GM21529 (cell line): ENCODE measurements at regions not wholly inside any gene's neighbourhood (a gene's known extent, or its start where the extent isn't known, plus 50 kb on each side); places are given as distances from the start of the nearest gene placed in this dataset.

Source experiments
- ATAC-seq: cut with Tn5 transposase; IDR thresholded peaks from one replicate; pipeline ENCODE4 v1.9.1; 2021; ENCODE audit not compliant: unreplicated experiment

- no peak for ATAC-seq
Observed at GRCh38 chr2:71797035-71797810, 343.9 kb downstream of the DYSF start.

GRCh38 chr2:71796174-71796593, 342.8 kb downstream of the DYSF start:
- no peak for ATAC-seq

- no peak for ATAC-seq
Observed at GRCh38 chr2:71795486-71795885, 342.1 kb downstream of the DYSF start.

DNA sequence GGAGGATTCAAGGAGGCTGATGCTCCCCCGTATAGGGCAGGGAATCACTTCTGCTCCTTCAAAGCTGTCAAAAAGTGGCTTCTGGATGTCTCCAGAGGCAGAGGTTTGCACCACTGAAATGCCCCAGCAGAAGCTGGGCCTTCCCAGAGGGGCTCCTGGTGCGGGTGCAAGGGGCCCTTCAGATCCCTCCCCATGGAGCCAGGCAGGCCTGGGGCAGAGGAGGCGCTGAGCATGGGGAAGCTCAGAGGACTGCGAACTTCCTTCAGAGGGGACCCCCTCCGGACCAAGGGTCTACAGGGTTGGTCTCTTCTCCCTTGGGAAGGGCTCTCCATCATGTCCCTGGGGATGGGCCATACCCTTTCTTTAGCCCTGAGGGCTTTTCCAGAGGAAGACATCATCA, 341.2 kb downstream of the DYSF start:
- ATAC-seq = no peak

DNA sequence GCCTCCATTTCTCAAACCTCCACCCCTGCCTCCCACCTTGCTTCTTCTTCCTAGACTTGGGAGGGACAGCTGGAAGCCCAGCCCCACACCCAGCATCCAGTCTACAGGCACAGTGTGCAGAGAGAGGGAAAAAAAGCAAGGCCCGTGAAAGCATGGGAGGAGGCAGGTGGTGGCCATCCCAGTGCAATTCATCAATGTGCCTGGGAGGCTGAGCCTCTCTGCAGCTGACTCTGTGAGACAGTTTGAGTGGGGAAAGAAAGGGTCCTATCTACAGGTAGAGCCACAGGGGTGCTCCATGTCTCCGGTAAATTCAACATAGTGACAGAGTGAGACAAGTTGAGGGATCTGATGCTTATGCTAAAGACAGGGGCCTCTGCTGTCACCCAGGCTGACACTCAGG, 340.6 kb downstream of the DYSF start:
- no peak for ATAC-seq

GRCh38 chr2:71792926-71793761, 339.8 kb downstream of the DYSF start:
- ATAC-seq = no peak

- ATAC-seq = no peak
Observed at GRCh38 chr2:71791501-71792135, 338.3 kb downstream of the DYSF start.

GRCh38 chr2:71791061-71791450, 337.7 kb downstream of the DYSF start:
- ATAC-seq = no peak

- no peak for ATAC-seq
Observed at GRCh38 chr2:71790226-71791060, 337.1 kb downstream of the DYSF start.

- no peak for ATAC-seq
Observed at GRCh38 chr2:71789556-71790204, 336.3 kb downstream of the DYSF start.

GRCh38 chr2:71788601-71789240, 335.4 kb downstream of the DYSF start:
- ATAC-seq = no peak

GRCh38 chr2:71788186-71788525, 334.8 kb downstream of the DYSF start:
- ATAC-seq = no peak

GRCh38 chr2:71787476-71788185, 334.3 kb downstream of the DYSF start:
- ATAC-seq = no peak

DNA sequence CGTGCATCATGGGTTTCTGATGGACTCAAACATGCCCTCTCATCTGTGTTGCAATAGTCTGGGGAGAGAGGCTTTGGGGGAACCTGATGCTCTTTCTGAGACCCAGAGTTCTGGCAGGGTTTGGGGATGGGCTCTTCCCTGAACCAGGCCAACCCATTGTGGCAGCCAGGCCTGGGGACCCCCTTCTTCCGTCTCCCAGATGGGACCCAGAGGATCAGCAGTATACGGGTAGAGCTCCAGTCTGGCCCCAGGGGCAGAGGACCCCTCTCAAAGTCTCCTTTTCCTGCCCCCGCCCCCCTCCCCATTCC, 333.7 kb downstream of the DYSF start:
- no peak for ATAC-seq

- ATAC-seq = no peak
Observed at GRCh38 chr2:71786291-71787107, 333.1 kb downstream of the DYSF start.

DNA sequence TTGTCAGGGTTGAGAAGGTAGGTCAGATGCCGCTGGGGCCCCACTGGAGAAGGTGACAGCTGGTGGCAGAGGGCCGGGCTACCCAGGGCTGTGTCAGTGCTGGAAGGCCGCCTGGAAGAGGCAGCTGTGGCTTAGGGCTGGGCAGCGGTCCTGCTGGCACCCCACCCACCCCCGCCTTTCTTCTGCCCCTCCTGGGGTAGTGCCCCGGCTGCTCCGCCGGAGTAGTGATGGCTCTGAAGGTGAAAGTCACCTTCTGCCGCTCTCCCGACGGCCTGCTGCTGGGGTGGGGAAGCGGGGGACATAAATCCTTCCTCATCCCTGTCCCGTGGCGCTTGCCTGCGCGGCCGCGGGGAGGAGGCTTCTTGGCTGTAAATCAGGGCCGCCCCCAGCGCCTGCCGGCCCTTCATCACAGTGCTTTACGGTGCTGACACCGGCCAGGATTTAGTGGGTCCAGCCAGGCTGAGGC, 332.2 kb downstream of the DYSF start:
- no peak for ATAC-seq

- ATAC-seq = no peak
Observed at GRCh38 chr2:71784734-71785511, 331.6 kb downstream of the DYSF start.

GRCh38 chr2:71783815-71784214, 330.5 kb downstream of the DYSF start:
- no peak for ATAC-seq
